Mesodermal cell (in vitro differentiated cells): ENCODE measurements at regions not wholly inside any gene's neighbourhood (a gene's known extent, or its start where the extent isn't known, plus 50 kb on each side); places are given as distances from the start of the nearest gene placed in this dataset.

Experiments
- H3K27ac ChIP-seq: 2 replicates; pipeline ENCODE4 v1.7.0; 2013; ENCODE audit warnings: mild to moderate bottlenecking, low read depth, low read length, moderate library complexity; ENCODE audit not compliant: severe bottlenecking
- H3K36me3 ChIP-seq: 2 replicates; pipeline ENCODE4 v1.7.1; 2013; ENCODE audit warnings: mild to moderate bottlenecking, low read length, moderate library complexity; ENCODE audit not compliant: control insufficient read depth, insufficient read depth
- H3K4me1 ChIP-seq: one replicate; pipeline ENCODE4 v1.7.1; 2013; ENCODE audit warnings: mild to moderate bottlenecking, low read length; ENCODE audit not compliant: insufficient read depth, control insufficient read depth, poor library complexity, severe bottlenecking
- H3K4me3 ChIP-seq: 2 replicates; pipeline ENCODE4 v1.7.0; 2013; ENCODE audit warnings: low read length, control low read depth, mild to moderate bottlenecking; ENCODE audit not compliant: insufficient read depth, poor library complexity, severe bottlenecking; ENCODE audit errors: extremely low read depth
- H3K9me3 ChIP-seq: 2 replicates; pipeline ENCODE4 v1.7.1; 2013; ENCODE audit warnings: mild to moderate bottlenecking, low read length, moderate library complexity; ENCODE audit not compliant: control insufficient read depth
- WGBS, 2 experiments: methylation state at CpG; one replicate each; pipeline ENCODE4 v1.1.5; 2013; ENCODE audit warnings: missing lambda C conversion rate in 2 of 2; ENCODE audit not compliant: insufficient coverage in 2 of 2; 5-methylcytosine and 5-hydroxymethylcytosine counted together

DNA sequence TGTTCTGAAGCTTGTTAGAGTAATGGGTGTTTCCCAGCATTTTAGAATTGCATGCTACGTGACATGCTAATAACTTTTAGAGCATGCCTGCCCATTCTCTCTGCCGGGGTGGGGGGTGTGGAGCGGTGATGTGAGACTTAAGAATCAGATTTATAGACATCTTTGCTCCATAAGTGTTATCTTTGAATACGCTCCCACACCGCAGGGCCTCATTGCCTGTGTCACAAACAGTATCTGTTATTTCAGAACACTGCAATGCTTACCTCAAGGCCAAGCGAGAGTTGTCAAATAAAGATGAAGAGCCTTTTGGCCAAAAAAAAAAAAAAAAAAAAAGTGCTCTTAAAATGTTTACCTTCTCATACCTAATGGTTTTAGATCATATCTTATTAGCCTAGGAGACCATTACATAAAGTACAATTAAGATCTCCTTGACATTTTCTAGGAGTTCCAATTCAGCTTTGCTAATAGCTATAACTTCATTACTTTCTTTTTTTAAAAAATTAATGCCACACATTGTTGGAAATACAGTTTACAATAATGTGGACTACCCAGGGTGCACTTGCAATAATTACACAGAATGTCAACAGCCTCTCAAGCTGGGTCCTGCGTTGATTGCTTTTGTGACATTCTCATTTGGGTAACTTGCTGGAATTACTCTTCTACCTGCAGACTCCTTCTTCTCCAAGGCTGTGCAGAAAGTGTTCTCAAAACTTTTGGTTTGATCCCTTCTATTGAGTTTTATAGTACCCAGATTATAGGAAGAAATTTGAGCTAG is 525.3 kb downstream of the KLF12 start:
- Histone ChIP-seq H3K9me3 (peaks cover 4% of the 10 kb centered on the region), H3K27ac (no peak overlapping the region), H3K36me3 (no peaks in the 10 kb centered on the region), H3K4me1 (no peaks in the 10 kb centered on the region), H3K4me3 (no peak overlapping the region)
- 88% methylated on average over 1 of the region's 7 CpGs; no CpG with 5 or more reads in 1 of the 2 experiments for WGBS, 2 experiments

DNA sequence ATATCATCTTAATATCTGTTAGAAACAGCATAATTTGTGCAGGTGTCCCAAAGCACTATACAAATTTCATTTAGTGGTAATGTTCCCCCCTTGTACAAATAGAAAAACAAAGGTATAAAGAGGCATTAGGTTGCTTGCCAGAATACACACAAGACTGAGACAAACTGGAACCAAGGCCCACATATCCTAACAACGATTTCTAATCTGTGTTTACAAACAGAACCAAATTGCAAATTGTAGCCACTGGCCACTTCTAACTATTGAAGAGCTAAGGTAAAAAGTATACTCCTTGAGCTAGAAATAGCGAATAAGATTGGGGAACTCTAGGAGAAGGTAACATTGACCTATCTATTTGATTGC is 526.1 kb downstream of the KLF12 start:
- WGBS, 2 experiments: 93% methylated on average over 2 of the region's 2 CpGs; no CpG with 5 or more reads in 1 of the 2 experiments
- H3K4me3 ChIP-seq: no peak overlapping the region
- H3K27ac ChIP-seq: no peak overlapping the region
- no peaks in the 10 kb centered on the region for H3K36me3 ChIP-seq
- H3K9me3 ChIP-seq: peaks cover 4% of the 10 kb centered on the region
- H3K4me1 ChIP-seq: no peaks in the 10 kb centered on the region

DNA sequence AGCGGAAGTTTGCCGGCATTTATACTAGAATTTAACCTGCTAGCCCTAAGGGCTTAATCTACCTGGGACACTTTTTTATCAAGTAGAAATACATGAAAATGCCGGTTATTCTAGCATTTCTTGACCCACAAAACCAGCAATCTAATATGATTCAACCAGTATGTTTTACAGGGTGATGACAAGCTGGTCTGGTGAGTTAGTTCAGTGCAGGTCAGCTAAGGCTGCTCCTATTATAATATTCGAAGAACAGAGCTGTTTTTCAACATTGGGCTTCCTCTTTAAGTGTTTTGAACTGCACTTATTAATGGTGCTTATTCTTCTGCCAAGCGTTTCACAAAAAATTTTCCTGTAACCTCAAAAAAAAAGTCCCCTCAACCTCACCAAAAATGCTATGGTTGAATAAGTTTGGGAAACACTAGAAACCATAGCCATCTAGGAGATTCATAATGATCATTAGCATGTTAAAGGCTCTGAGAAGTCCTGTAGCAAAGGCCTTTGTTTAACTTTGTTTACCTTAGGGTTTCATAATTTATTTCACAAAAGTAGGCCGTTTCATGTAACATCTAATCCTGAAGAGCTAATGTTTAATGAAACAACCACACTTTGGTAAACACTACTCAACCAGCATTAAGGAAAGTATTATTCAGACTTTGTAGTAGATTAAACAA is 526.6 kb downstream of the KLF12 start:
- H3K27ac ChIP-seq: no peak overlapping the region
- WGBS, 2 experiments: 85 to 100% methylated on average over 3 to 4 of the region's 6 CpGs
- H3K36me3 ChIP-seq: no peaks in the 10 kb centered on the region
- H3K9me3 ChIP-seq: peaks cover 4% of the 10 kb centered on the region
- no peak overlapping the region for H3K4me3 ChIP-seq
- H3K4me1 ChIP-seq: no peaks in the 10 kb centered on the region

DNA sequence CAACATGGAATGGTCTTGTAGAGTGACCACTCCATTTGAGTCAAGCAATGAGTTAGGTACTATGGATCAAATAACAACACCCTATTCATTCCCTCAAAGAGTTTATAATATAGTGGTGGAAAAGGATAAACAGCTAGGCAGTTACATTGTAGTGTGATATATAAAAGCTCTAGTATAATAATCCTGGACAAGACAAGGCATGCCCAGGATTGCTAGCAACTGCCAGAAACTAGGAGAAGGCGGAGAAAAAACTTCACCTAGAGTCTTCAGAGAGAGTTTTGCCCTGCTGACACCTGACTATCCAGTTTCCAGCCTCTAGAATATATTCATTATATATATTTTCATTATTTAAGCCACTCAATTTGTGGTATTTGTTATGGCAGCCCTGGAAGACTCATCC is 530.6 kb downstream of the KLF12 start:
- no peaks in the 10 kb centered on the region for H3K4me1 ChIP-seq
- no peak overlapping the region for H3K4me3 ChIP-seq
- no CpG with 5 or more reads among the region's 1 CpG for WGBS, 2 experiments
- H3K27ac ChIP-seq: no peak overlapping the region
- H3K36me3 ChIP-seq: no peaks in the 10 kb centered on the region
- H3K9me3 ChIP-seq: peaks cover 4% of the 10 kb centered on the region

DNA sequence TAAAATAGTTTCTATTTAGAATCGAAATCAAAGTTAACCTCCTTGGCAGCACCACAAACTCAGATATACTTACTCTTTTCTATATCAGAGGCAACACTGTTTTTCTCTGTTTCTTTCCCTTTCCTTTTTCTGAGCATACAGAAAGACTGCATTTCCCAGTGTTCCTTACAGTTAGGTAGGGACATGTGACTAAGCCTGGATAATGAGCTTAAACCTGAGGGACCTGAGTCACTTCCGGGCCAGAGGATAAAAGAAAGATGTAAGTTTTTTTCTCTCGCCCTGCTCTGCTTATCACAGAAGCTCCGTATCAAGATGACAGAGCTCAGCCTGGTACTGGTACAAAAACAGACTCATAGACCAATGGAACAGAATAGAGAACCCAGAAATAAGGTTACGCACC is 531.9 kb downstream of the KLF12 start:
- H3K4me3 ChIP-seq: no peak overlapping the region
- no peaks in the 10 kb centered on the region for H3K4me1 ChIP-seq
- peaks cover 4% of the 10 kb centered on the region for H3K9me3 ChIP-seq
- H3K36me3 ChIP-seq: no peaks in the 10 kb centered on the region
- H3K27ac ChIP-seq: no peak overlapping the region
- 79 to 83% methylated on average over 2 of the region's 5 CpGs for WGBS, 2 experiments

DNA sequence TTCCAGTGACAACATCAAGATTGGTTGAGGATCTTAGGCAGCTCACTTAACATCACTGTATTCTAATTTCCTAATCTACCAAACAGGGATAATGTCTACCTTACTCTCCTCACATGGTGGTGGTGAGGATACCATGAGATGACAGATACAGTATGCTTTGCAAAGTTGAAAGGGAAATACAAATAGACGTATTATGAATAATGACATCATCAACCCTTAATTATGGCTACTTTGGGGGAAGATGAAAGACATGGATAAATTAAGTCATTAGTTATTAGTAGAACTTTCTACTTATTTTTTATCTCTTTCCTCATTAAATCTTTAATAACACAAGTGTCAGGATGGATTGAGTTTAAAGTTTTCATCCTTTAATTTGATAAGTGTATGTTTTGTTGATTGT is 532.5 kb downstream of the KLF12 start:
- Histone ChIP-seq H3K36me3 (no peaks in the 10 kb centered on the region), H3K4me3 (no peak overlapping the region), H3K27ac (no peak overlapping the region), H3K4me1 (no peaks in the 10 kb centered on the region), H3K9me3 (peaks cover 4% of the 10 kb centered on the region)
- WGBS, 2 experiments: no CpG with 5 or more reads among the region's 1 CpG

DNA sequence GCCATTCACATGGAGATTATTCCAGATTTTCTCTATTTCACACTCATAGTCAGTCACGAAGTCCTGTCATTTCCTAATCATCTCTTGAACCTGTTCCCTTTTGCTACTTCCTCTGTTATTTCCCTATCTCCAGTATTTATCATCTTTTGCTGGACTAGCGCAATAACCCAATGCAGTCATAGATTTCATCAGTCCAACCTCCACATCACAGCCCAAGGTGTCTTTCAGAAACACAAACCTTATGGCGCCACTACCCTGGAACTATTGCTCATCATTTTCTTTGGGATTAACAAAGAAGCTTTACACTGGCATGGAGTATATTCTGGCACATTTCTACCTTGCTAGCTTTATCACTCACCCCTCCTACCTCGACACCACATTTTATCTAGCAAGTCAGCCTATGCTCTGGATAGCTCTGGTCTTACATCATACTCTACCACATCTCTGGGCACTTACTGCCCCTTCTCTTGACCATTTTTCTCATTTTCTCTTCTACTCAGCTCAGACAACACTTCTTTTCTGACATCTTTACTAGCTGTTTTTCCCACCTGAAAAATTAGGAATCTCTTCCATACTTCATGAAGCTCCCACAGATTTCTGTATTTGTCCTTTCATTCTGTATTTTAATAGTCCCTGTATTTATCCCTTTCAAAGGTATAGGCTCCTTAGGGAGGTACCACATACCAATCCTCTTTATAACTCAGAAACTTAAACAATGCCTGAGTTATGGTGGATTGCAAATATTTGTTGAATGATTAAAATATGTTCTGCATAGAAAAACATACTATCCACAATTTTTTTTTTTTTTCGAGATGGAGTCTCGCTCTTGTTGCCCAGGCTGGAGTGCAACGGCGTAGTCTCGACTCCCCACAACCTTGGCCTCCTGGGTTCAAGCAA is 534.7 kb downstream of the KLF12 start:
- Histone ChIP-seq H3K27ac (no peak overlapping the region), H3K4me3 (no peak overlapping the region), H3K9me3 (peaks cover 4% of the 10 kb centered on the region), H3K4me1 (no peaks in the 10 kb centered on the region), H3K36me3 (no peaks in the 10 kb centered on the region)
- WGBS, 2 experiments: 77 to 83% methylated on average over 4 to 7 of the region's 9 CpGs

DNA sequence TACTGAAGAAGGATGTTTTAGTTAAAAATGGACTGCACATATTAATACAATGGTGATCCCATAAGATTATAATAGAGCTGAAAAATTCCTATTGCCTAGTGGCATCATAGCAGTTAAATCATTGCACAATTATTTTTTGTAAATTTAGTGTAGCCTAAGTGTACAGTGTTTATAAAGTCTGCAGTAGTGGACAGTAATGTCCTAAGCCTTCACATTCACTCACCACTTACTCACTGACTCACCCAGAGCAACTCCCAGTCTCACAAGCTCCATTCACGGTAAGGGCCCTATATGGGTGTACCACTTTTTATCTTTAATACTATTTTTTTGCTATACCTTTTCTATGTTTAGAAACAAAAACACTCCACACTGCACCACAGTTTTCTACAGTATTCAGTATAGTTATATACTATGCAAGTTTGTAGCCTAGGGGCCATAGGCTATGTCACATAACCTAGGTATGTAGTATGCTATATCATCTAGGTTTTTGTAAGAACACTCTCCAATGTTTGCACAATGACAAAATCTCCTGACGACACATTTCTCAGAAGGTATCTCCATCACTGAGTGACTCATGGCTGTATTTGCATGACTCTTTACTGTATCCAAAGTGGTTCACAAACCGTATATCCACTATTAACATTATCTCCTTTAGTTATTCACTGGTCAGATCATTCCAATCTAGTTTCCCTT is 536.0 kb downstream of the KLF12 start:
- H3K9me3 ChIP-seq: no peaks in the 10 kb centered on the region
- no peak overlapping the region for H3K27ac ChIP-seq
- H3K36me3 ChIP-seq: no peaks in the 10 kb centered on the region
- no peak overlapping the region for H3K4me3 ChIP-seq
- WGBS, 2 experiments: 77 to 95% methylated on average over 2 to 3 of the region's 3 CpGs
- H3K4me1 ChIP-seq: no peaks in the 10 kb centered on the region

DNA sequence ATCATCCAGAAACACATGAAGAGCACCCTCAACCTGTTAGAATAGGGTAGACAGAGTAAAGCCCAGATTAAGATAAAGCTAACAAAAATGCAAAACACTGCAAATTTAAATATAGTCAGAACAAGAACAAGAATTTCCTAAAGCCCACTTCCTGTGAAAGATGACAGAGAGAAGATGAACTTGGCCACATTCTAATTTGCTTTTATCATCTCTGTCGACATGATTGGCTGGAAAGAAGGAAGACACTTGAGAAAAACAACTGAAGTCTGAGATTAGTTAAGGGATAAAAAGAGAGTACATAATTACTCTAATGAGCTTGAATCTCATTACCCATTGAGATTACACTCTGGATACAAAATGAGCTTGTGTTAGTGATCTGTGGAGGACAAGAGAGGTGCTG is 537.6 kb downstream of the KLF5 start:
- Histone ChIP-seq H3K9me3 (no peaks in the 10 kb centered on the region), H3K4me1 (no peaks in the 10 kb centered on the region), H3K4me3 (no peak overlapping the region), H3K36me3 (no peaks in the 10 kb centered on the region), H3K27ac (no peak overlapping the region)
- no CpG with 5 or more reads among the region's 1 CpG for WGBS, 2 experiments

DNA sequence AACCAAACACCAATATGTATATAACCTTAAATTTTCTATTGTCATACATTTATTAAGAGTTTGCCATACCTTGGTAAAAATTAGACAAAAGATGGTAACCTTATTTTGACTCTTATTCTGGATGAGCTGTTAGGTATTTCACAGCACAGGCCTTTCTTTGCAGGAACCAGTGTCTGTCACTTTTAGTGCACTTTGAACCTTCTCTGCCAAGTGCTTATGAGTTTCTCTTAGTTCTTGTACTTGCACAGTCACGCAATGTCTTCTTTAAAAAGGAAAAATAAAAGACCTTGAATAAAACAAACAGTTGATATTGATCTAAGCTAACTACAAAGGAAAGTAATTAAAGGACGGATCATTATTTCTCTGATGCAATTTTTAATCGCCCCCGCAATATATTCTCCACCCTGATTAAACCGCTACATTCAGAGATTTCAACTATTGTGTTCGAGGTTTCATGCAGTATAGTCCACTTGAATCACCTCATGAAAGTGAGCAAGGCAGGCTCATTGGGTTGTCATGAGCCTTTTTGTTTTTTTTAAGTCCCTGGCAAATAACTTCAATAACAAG is 534.5 kb downstream of the KLF5 start:
- 86 to 92% methylated on average over 5 to 6 of the region's 6 CpGs for WGBS, 2 experiments
- Histone ChIP-seq H3K4me1 (no peaks in the 10 kb centered on the region), H3K4me3 (no peak overlapping the region), H3K27ac (no peak overlapping the region), H3K9me3 (no peaks in the 10 kb centered on the region), H3K36me3 (no peaks in the 10 kb centered on the region)
